IPS-20b (cell line): ENCODE measurements at regions not wholly inside any gene's neighbourhood (a gene's known extent, or its start where the extent isn't known, plus 50 kb on each side); places are given as distances from the start of the nearest gene placed in this dataset.
"Not testable (repeated sequence)": the region's sequence is repeated elsewhere in the genome, so short reads cannot be mapped to it uniquely, and the experiment has no call there.

ENCODE experiments used
- H3K27ac ChIP-seq: one replicate; pipeline ENCODE4 v1.5.1; 2013; ENCODE audit warnings: low read length
- H3K27me3 ChIP-seq: 2 replicates; pipeline ENCODE4 v1.6.1; 2013; ENCODE audit warnings: mild to moderate bottlenecking, low read length, inconsistent platforms; ENCODE audit not compliant: insufficient read depth
- H3K36me3 ChIP-seq: 2 replicates; pipeline ENCODE4 v1.6.1; 2013; ENCODE audit warnings: low read depth, mild to moderate bottlenecking, inconsistent platforms, low read length, moderate library complexity; ENCODE audit not compliant: insufficient read depth
- H3K4me1 ChIP-seq: 2 replicates; pipeline ENCODE4 v1.6.1; 2013; ENCODE audit warnings: mild to moderate bottlenecking, control low read depth, inconsistent platforms, low read length, moderate library complexity; ENCODE audit not compliant: insufficient read depth
- H3K4me3 ChIP-seq: 2 replicates; pipeline ENCODE4 v1.5.1; 2013; ENCODE audit warnings: mild to moderate bottlenecking, low read length, inconsistent platforms
- H3K9ac ChIP-seq: 2 replicates; pipeline ENCODE4 v1.6.1; 2013; ENCODE audit warnings: low read depth, mild to moderate bottlenecking, inconsistent platforms, low read length, moderate library complexity
- H3K9me3 ChIP-seq: 2 replicates; pipeline ENCODE4 v1.6.1; 2013; ENCODE audit warnings: mild to moderate bottlenecking, low read depth, low read length, inconsistent platforms; ENCODE audit not compliant: insufficient read depth

GRCh38 chr7:131978118-131978517, 421.7 kb upstream of the PODXL start:
- H3K4me1 ChIP-seq, H3K36me3 ChIP-seq, H3K4me3 ChIP-seq, H3K9me3 ChIP-seq, H3K27ac ChIP-seq, H3K27me3 ChIP-seq, H3K9ac ChIP-seq: not testable (repeated sequence)

GRCh38 chr7:131976411-131976810, 420.0 kb upstream of the PODXL start:
- Histone ChIP-seq H3K9ac (no peak overlapping the region), H3K27ac (no peak overlapping the region), H3K9me3 (no peaks in the 10 kb centered on the region; the same call in 1 of the 2 replicates), H3K4me3 (no peak overlapping the region), H3K4me1 (peaks cover 6% of the 10 kb centered on the region; the same call in 1 of the 2 replicates), H3K36me3 (no peaks in the 10 kb centered on the region), H3K27me3 (no peaks in the 10 kb centered on the region)

- no peaks in the 10 kb centered on the region for H3K36me3 ChIP-seq
- no peaks in the 10 kb centered on the region; the same call in 1 of the 2 replicates for H3K9me3 ChIP-seq
- no peak overlapping the region for H3K27ac ChIP-seq
- H3K4me1 ChIP-seq = peaks cover 6% of the 10 kb centered on the region; the same call in 1 of the 2 replicates
- H3K9ac ChIP-seq = no peak overlapping the region
- H3K27me3 ChIP-seq = no peaks in the 10 kb centered on the region
- H3K4me3 ChIP-seq = no peak overlapping the region
These were observed 418.2 kb upstream of the PODXL start for GRCh38 chr7:131974671-131975070.

- H3K27me3 ChIP-seq = no peaks in the 10 kb centered on the region
- no peaks in the 10 kb centered on the region for H3K36me3 ChIP-seq
- H3K9me3 ChIP-seq = no peaks in the 10 kb centered on the region; the same call in 1 of the 2 replicates
- no peak overlapping the region for H3K9ac ChIP-seq
- H3K27ac ChIP-seq = no peak overlapping the region
- H3K4me3 ChIP-seq = no peak overlapping the region
- H3K4me1 ChIP-seq = peaks cover 6% of the 10 kb centered on the region; the same call in 1 of the 2 replicates
These were observed 415.8 kb upstream of the PODXL start for GRCh38 chr7:131972251-131972650.

GRCh38 chr7:131970602-131971001, 414.2 kb upstream of the PODXL start:
- no peak overlapping the region for H3K27ac ChIP-seq
- H3K4me1 ChIP-seq = peaks cover 6% of the 10 kb centered on the region; the same call in 1 of the 2 replicates
- H3K36me3 ChIP-seq = no peaks in the 10 kb centered on the region
- no peaks in the 10 kb centered on the region for H3K27me3 ChIP-seq
- H3K4me3 ChIP-seq = no peak overlapping the region
- H3K9me3 ChIP-seq = no peaks in the 10 kb centered on the region; the same call in 1 of the 2 replicates
- no peak overlapping the region for H3K9ac ChIP-seq

DNA sequence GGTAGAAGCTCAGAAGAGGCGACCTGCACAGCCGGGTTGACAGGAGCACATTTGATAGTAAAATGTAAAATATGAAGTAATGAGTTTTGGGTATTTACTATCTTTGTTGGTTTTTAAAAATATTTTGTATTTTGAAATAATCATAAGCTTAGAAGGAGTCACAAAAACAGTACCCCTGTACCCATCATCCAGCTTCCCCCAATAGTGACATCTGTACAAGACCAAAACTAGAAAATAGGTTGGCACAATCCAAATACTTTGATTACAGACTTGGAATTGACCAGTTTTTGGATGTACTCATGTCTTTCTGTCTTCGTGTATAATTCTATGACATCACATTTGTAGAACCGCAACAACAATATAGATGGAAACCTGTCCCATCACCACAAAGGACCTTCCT, 413.1 kb upstream of the PODXL start:
- Histone ChIP-seq H3K4me3 (no peak overlapping the region), H3K27me3 (no peaks in the 10 kb centered on the region), H3K27ac (no peak overlapping the region)

DNA sequence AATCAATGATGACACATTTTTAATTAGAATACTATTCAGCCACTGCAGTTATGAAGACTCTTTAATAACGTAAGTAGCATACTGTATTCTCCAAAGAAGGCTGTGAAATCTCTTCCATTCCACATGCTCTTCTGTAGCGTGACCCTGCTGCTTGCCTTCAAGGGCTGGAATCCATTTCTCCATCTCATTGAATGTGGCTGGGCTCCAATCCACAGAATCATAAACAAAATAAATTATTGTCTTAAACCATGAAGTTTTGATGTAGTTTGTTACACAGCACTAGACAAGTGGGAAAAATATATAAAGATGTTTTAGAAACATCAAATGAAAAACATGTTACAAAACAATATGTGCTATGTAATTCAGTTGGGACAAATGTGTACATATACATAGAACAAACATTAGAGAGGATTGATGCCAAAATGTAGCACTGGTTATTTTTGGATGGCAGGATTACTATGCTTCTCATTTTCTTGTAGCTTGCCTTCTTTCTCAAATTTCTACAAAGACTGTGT, 410.8 kb upstream of the PODXL start:
- Histone ChIP-seq H3K9me3 (no peaks in the 10 kb centered on the region), H3K27ac (no peak overlapping the region), H3K4me1 (peaks cover under 1% of the 10 kb centered on the region; the same call in 1 of the 2 replicates), H3K27me3 (no peaks in the 10 kb centered on the region), H3K36me3 (no peaks in the 10 kb centered on the region), H3K4me3 (no peak overlapping the region), H3K9ac (no peak overlapping the region)

More for the DNA sequence above, 413.1 kb upstream of the PODXL start:
- H3K36me3 ChIP-seq = no peaks in the 10 kb centered on the region
- H3K9me3 ChIP-seq = no peaks in the 10 kb centered on the region
- peaks cover 6% of the 10 kb centered on the region; the same call in 1 of the 2 replicates for H3K4me1 ChIP-seq
- no peak overlapping the region for H3K9ac ChIP-seq

GRCh38 chr7:131964203-131964602, 407.8 kb upstream of the PODXL start:
- Histone ChIP-seq H3K4me3 (no peak overlapping the region), H3K27me3 (peaks cover 4% of the 10 kb centered on the region; the same call in 1 of the 2 replicates), H3K9me3 (no peaks in the 10 kb centered on the region), H3K4me1 (no peaks in the 10 kb centered on the region), H3K27ac (no peak overlapping the region), H3K9ac (no peak overlapping the region), H3K36me3 (no peaks in the 10 kb centered on the region)

- Histone ChIP-seq H3K4me3 (no peak overlapping the region), H3K4me1 (no peaks in the 10 kb centered on the region), H3K27me3 (peaks cover 4% of the 10 kb centered on the region; the same call in 1 of the 2 replicates), H3K9me3 (no peaks in the 10 kb centered on the region), H3K27ac (no peak overlapping the region), H3K36me3 (no peaks in the 10 kb centered on the region), H3K9ac (no peak overlapping the region)
These were observed 404.7 kb upstream of the PODXL start for GRCh38 chr7:131961054-131961680.

GRCh38 chr7:131959106-131959812, 402.8 kb upstream of the PODXL start:
- Histone ChIP-seq H3K9me3 (no peaks in the 10 kb centered on the region), H3K27ac (no peak overlapping the region), H3K27me3 (peaks cover 4% of the 10 kb centered on the region; the same call in 1 of the 2 replicates), H3K9ac (no peak overlapping the region), H3K4me1 (0 out of 2 replicates have a peak, but pooled peaks cover 4% of the 10 kb centered on the region), H3K36me3 (no peaks in the 10 kb centered on the region), H3K4me3 (no peak overlapping the region)

- Histone ChIP-seq H3K36me3 (no peaks in the 10 kb centered on the region), H3K9me3 (no peaks in the 10 kb centered on the region), H3K9ac (no peak overlapping the region), H3K27ac (no peak overlapping the region), H3K27me3 (peaks cover 4% of the 10 kb centered on the region; the same call in 1 of the 2 replicates), H3K4me1 (0 out of 2 replicates have a peak, but pooled peaks cover 4% of the 10 kb centered on the region), H3K4me3 (no peak overlapping the region)
These were observed 401.1 kb upstream of the PODXL start for GRCh38 chr7:131957338-131958020.
